WTC11 (cell line): ENCODE measurements at regions not wholly inside any gene's neighbourhood (a gene's known extent, or its start where the extent isn't known, plus 50 kb on each side); places are given as distances from the start of the nearest gene placed in this dataset.

Experiments used
- ARID4B ChIP-seq: sonication (generic); formaldehyde crosslinking; IDR thresholded peaks from 2 replicates; pipeline ENCODE4 v1.8.0; 2023; ENCODE audit warnings: missing genetic modification reagents, mild to moderate bottlenecking, borderline replicate concordance
- CTCF ChIP-seq: fragments of 200-600 bp; IDR thresholded peaks from 2 replicates; pipeline ENCODE4 v1.8.0; 2022; ENCODE audit warnings: antibody characterized with exemption
- FOXJ3 ChIP-seq: sonication (generic); formaldehyde crosslinking; IDR thresholded peaks from 2 replicates; pipeline ENCODE4 v1.9.0; 2021; ENCODE audit warnings: missing genetic modification reagents, mild to moderate bottlenecking, borderline replicate concordance
- MAX ChIP-seq: sonication (generic); formaldehyde crosslinking; IDR thresholded peaks from 2 replicates; pipeline ENCODE4 v1.8.0; 2022; ENCODE audit warnings: mild to moderate bottlenecking, missing genetic modification reagents
- SMAD3 ChIP-seq: sonication (generic); formaldehyde crosslinking; IDR thresholded peaks from 2 replicates; pipeline ENCODE4 v1.8.0; 2022; ENCODE audit warnings: missing genetic modification reagents, mild to moderate bottlenecking, borderline replicate concordance
- SMAD4 ChIP-seq: sonication (generic); formaldehyde crosslinking; IDR thresholded peaks from 2 replicates; pipeline ENCODE4 v1.8.0; 2022; ENCODE audit warnings: mild to moderate bottlenecking, missing genetic modification reagents
- SP1 ChIP-seq: sonication (generic); formaldehyde crosslinking; conservative IDR thresholded peaks from 2 replicates; pipeline ENCODE4 v1.8.1; 2022; ENCODE audit warnings: missing genetic modification reagents
- TP53 ChIP-seq: sonication (generic); formaldehyde crosslinking; IDR thresholded peaks from 2 replicates; pipeline ENCODE4 v1.8.1; 2023; ENCODE audit warnings: mild to moderate bottlenecking, missing genetic modification reagents
- ZNF232 ChIP-seq: sonication (generic); formaldehyde crosslinking; IDR thresholded peaks from 2 replicates; pipeline ENCODE4 v1.8.0; 2022; ENCODE audit warnings: mild to moderate bottlenecking, missing genetic modification reagents
- ZNF396 ChIP-seq: fragments of 250-450 bp; sonication (Bioruptor Pico); IDR thresholded peaks from 2 replicates; pipeline ENCODE4 v1.8.0; 2021; ENCODE audit warnings: mild to moderate bottlenecking, moderate library complexity, borderline replicate concordance
- ZNF512 ChIP-seq: sonication (generic); formaldehyde crosslinking; IDR thresholded peaks from 2 replicates; pipeline ENCODE4 v1.8.1; 2022; ENCODE audit warnings: missing genetic modification reagents, borderline replicate concordance

- TF ChIP-seq ARID4B (no peak), FOXJ3 (CRISPR knock-in tag) (no peak), MAX (no peak), SMAD3 (CRISPR knock-in tag) (no peak), CTCF (no peak), ZNF396 (CRISPR knock-in tag) (no peak), SP1 (CRISPR knock-in tag) (no peak), ZNF232 (CRISPR knock-in tag) (no peak), TP53 (CRISPR knock-in tag) (no peak), SMAD4 (CRISPR knock-in tag) (no peak), ZNF512 (CRISPR knock-in tag) (no peak)
Measured at GRCh38 chrX:147846676-147847075, 65.0 kb upstream of the FMR1 start.
